ENCODE measurements at regions not wholly inside any gene's neighbourhood (a gene's known extent, or its start where the extent isn't known, plus 50 kb on each side); places are given as distances from the start of the nearest gene placed in this dataset.
A peak's percentile ranks its signal among the peaks of the same experiment; 100 is the strongest.

GRCh38 chr2:146992466-146992865 is 852.4 kb upstream of the ACVR2A start:
- no peak for DNase-seq (ENCODE audit: low read depth in 2 of 2)
- Histone ChIP-seq H3K79me2 (ENCODE audit: control insufficient read depth, insufficient read depth, low read length) (no peaks in the 10 kb centered on the region), H2AFZ (ENCODE audit: low read length) (no peak overlapping the region), H4K20me1 (ENCODE audit: control insufficient read depth, extremely low read depth, insufficient read depth, low read length) (no peaks in the 10 kb centered on the region), H3K4me2 (ENCODE audit: extremely low read depth, insufficient read depth, low read length) (no peak overlapping the region), H3K4me1 (ENCODE audit: control insufficient read depth, extremely low read depth, insufficient read depth, low read length) (no peaks in the 10 kb centered on the region), H3K9ac (ENCODE audit: insufficient read depth, low read length) (no peak overlapping the region), H3K4me3 (replicated peaks in 1 of 4; ENCODE audit: control extremely low read depth in 1 of 4, insufficient read depth in 1 of 4, low read depth in 3 of 4, low read length in 4 of 4) (no peak overlapping the region), H3K36me3 (ENCODE audit: control insufficient read depth, insufficient read depth, low read length) (no peaks in the 10 kb centered on the region), H3K27ac (ENCODE audit: insufficient read depth, low read length) (no peak overlapping the region), H3K27me3 (ENCODE audit: control insufficient read depth, insufficient read depth, low read length) (no peaks in the 10 kb centered on the region), H3K9me3 (ENCODE audit: control insufficient read depth, insufficient read depth, low read depth, low read length) (no peaks in the 10 kb centered on the region)
- no peak for TF ChIP-seq EZH2 (IDR thresholded peaks at IDR 0.05; ENCODE audit: low read length, missing control alignments)
- TF ChIP-seq, protein P1, sequence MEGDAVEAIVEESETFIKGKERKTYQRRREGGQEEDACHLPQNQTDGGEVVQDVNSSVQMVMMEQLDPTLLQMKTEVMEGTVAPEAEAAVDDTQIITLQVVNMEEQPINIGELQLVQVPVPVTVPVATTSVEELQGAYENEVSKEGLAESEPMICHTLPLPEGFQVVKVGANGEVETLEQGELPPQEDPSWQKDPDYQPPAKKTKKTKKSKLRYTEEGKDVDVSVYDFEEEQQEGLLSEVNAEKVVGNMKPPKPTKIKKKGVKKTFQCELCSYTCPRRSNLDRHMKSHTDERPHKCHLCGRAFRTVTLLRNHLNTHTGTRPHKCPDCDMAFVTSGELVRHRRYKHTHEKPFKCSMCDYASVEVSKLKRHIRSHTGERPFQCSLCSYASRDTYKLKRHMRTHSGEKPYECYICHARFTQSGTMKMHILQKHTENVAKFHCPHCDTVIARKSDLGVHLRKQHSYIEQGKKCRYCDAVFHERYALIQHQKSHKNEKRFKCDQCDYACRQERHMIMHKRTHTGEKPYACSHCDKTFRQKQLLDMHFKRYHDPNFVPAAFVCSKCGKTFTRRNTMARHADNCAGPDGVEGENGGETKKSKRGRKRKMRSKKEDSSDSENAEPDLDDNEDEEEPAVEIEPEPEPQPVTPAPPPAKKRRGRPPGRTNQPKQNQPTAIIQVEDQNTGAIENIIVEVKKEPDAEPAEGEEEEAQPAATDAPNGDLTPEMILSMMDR (conservative IDR thresholded peaks at IDR 0.05 in 1 of 2, IDR thresholded peaks at IDR 0.05 in 1 of 2; ENCODE audit: low read depth in 1 of 2, low read length in 2 of 2): no peak

GRCh38 chr2:146992057-146992456 is 852.8 kb upstream of the ACVR2A start:
- Histone ChIP-seq H3K4me1 (ENCODE audit: control insufficient read depth, extremely low read depth, insufficient read depth, low read length) (no peaks in the 10 kb centered on the region), H3K9ac (ENCODE audit: insufficient read depth, low read length) (no peak overlapping the region), H2AFZ (ENCODE audit: low read length) (no peak overlapping the region), H3K9me3 (ENCODE audit: control insufficient read depth, insufficient read depth, low read depth, low read length) (no peaks in the 10 kb centered on the region), H3K4me3 (replicated peaks in 1 of 4; ENCODE audit: control extremely low read depth in 1 of 4, insufficient read depth in 1 of 4, low read depth in 3 of 4, low read length in 4 of 4) (no peak overlapping the region), H3K36me3 (ENCODE audit: control insufficient read depth, insufficient read depth, low read length) (no peaks in the 10 kb centered on the region), H3K27ac (ENCODE audit: insufficient read depth, low read length) (no peak overlapping the region), H3K4me2 (ENCODE audit: extremely low read depth, insufficient read depth, low read length) (no peak overlapping the region), H3K27me3 (ENCODE audit: control insufficient read depth, insufficient read depth, low read length) (no peaks in the 10 kb centered on the region), H4K20me1 (ENCODE audit: control insufficient read depth, extremely low read depth, insufficient read depth, low read length) (no peaks in the 10 kb centered on the region), H3K79me2 (ENCODE audit: control insufficient read depth, insufficient read depth, low read length) (no peaks in the 10 kb centered on the region)
- peak; percentile 45 to 46 for DNase-seq (ENCODE audit: low read depth in 2 of 2)
- no peak for TF ChIP-seq EZH2 (IDR thresholded peaks at IDR 0.05; ENCODE audit: low read length, missing control alignments)
- TF ChIP-seq, protein P1 (conservative IDR thresholded peaks at IDR 0.05 in 1 of 2, IDR thresholded peaks at IDR 0.05 in 1 of 2; ENCODE audit: low read depth in 1 of 2, low read length in 2 of 2): no peak

GRCh38 chr2:146990311-146991054 is 854.3 kb upstream of the ACVR2A start:
- TF ChIP-seq, protein P1 (conservative IDR thresholded peaks at IDR 0.05 in 1 of 2, IDR thresholded peaks at IDR 0.05 in 1 of 2; ENCODE audit: low read depth in 1 of 2, low read length in 2 of 2): no peak
- TF ChIP-seq EZH2 (IDR thresholded peaks at IDR 0.05; ENCODE audit: low read length, missing control alignments): no peak
- Histone ChIP-seq H3K9ac (ENCODE audit: insufficient read depth, low read length) (no peak overlapping the region), H4K20me1 (ENCODE audit: control insufficient read depth, extremely low read depth, insufficient read depth, low read length) (no peaks in the 10 kb centered on the region), H2AFZ (ENCODE audit: low read length) (no peak overlapping the region), H3K4me1 (ENCODE audit: control insufficient read depth, extremely low read depth, insufficient read depth, low read length) (no peaks in the 10 kb centered on the region), H3K4me2 (ENCODE audit: extremely low read depth, insufficient read depth, low read length) (peak overlapping the region; percentile 23), H3K79me2 (ENCODE audit: control insufficient read depth, insufficient read depth, low read length) (no peaks in the 10 kb centered on the region), H3K27ac (ENCODE audit: insufficient read depth, low read length) (no peak overlapping the region), H3K36me3 (ENCODE audit: control insufficient read depth, insufficient read depth, low read length) (no peaks in the 10 kb centered on the region), H3K27me3 (ENCODE audit: control insufficient read depth, insufficient read depth, low read length) (no peaks in the 10 kb centered on the region), H3K4me3 (replicated peaks in 1 of 4; ENCODE audit: control extremely low read depth in 1 of 4, insufficient read depth in 1 of 4, low read depth in 3 of 4, low read length in 4 of 4) (no peak overlapping the region), H3K9me3 (ENCODE audit: control insufficient read depth, insufficient read depth, low read depth, low read length) (no peaks in the 10 kb centered on the region)
- peak; percentile 60 to 98 for DNase-seq (ENCODE audit: low read depth in 2 of 2)

Measured in fibroblast of lung (primary cell).